GM21619 (cell line): ENCODE measurements at regions not wholly inside any gene's neighbourhood (a gene's known extent, or its start where the extent isn't known, plus 50 kb on each side); places are given as distances from the start of the nearest gene placed in this dataset.
"Not testable (repeated sequence)": the region's sequence is repeated elsewhere in the genome, so short reads cannot be mapped to it uniquely, and the experiment has no call there.

Source experiments
- ATAC-seq: cut with Tn5 transposase; IDR thresholded peaks from one replicate; pipeline ENCODE4 v1.9.1; 2021; ENCODE audit not compliant: unreplicated experiment

DNA sequence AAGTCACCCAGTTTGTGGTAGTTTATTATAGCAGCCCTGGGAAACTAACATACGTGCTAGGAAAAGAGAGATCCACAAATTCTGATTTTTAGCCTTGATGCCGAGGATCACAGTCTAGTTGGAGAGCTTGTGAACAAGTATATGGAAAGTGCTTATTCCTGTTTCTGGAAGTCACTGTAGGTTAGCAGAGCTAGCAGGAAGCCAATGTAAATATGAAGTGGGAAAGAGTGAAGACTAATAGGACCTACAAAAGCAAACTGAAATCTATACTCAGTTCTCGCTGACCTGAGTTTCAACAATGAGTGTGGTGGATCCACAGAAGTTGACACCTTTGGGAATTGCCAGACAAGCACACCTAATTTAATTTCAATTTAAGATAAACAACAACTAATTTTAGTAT lies 254.9 kb downstream of the PLK2 start:
- ATAC-seq, result no peak

DNA sequence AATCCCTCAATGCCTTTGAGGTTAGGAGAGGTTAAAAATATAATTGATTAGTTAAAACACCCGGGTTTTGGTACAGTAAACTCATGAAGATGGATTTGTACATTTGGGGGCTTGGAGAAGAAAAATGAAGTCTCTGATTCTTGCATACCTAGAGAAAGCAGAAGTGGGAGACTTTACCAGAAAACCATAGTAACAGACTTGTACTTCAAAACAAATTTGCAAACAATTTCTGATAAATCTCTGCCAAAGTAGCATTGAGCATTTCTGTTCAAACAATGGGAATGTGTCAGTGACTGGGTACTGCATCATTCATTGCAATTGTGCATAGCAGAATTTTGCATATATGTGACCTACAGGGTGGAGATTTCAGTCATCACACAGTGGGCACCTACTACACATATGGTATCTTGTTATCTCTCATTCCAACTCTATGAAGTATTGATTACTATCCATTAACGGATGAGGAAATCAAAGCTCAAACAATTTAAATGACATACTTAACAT lies 256.9 kb downstream of the PLK2 start:
- no peak for ATAC-seq

DNA sequence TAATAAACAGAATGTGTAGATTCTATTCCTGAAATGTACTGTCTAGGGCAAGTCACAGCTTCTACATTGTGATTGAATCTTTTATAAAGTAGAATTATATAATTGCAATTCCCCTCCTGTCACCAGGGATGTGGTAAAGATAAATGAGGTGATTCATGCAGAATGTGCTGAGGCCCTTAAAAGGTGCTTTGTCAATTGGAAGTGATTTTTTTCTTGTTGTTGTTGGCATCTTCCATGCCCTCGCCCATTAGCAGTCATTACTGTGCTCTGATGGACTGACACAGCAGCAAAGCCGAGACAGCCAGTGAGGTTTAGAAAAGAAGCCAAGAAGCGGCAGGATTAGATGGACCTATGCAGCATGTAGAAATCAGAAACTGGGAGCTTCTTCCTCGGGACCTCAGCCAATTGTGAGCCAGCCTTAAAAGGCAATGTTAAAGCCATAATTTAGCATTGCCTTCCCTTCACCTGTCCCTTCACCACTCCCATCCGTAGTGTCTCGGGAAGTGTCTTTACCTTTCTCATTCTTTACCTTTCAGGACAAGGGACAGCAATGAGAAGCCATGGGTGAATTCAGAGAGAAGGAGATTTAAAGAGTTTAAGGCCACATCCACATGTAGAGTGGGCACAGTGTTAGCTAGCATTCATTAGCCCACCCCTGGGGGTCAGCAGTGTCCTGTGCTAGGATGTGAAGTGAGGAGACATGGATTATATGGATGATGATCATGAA lies 257.8 kb downstream of the PLK2 start:
- no peak for ATAC-seq

DNA sequence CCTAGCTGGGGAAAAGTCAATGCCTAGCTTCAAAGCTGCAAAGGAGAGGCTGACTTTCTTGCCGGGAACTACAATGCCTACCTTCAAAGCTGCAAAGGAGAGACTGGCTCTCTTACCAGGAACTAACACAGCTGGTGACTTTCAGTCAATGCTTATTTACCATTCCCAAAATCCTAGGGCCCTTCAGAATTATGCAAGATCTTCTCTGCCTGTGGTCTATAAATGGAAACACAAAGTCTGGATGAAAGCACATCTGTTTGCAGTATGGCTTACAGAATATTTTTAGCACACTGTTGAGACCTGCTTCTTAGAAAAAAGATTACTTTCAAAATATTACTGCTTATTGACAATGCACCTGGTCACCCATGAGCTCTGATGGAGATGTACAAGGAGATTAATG lies 259.4 kb downstream of the PLK2 start:
- no peak for ATAC-seq

DNA sequence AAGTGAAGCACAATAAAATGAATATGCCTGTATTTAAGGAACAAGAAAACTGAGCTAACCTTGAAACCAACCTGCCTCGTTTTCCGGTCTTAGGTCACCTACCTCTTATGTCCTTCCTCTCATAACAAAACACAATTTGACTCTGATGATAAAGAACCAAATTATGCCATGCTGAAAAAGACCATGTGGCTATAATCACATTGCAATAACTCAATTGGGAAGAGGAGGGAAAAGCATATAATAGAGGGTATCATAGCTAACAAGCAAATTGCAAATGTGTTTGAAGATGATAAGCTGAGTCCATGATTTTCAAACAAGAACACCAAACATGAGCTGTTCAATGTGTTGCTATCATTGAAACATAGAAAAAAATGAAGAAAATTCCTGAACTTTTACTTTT lies 260.8 kb downstream of the PLK2 start:
- ATAC-seq, result no peak

DNA sequence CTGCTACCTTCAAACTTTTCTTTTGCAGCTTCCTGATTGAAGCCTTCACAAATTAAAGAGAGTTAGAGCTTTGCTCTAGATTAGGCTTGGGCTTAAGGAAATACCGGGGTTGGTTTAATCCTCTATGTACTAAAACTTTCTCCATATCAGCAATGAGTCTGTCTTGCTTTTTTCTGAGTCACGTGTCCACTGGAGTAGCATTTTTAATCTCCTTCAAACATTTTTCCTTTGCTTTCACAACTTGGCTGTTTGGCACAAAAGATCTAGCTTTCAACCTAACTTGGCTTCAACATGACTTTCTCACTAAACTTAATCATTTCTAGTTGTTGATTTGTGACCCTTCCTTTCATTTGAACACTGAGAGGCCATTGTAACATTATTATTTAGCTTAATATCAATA lies 261.6 kb downstream of the PLK2 start:
- no peak for ATAC-seq

DNA sequence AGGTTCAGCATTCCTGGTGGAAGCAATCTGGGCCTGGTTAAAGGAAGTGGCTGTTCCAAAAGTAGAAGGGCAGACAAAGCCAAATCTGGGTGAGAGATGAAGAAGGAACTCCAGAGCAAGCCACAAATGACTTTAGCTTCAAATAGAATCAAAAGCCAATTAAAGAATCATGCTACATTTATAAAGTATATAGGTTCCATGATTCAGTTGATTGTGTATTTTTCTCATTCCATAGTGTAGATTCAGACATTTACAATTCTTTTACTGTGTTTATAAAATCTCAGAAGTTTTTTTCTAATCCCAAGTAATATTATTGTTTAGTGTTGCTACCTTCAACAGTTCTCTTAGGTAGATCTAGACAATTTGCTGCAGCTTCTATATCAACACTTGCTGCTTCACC lies 262.0 kb downstream of the PLK2 start:
- ATAC-seq, result no peak

DNA sequence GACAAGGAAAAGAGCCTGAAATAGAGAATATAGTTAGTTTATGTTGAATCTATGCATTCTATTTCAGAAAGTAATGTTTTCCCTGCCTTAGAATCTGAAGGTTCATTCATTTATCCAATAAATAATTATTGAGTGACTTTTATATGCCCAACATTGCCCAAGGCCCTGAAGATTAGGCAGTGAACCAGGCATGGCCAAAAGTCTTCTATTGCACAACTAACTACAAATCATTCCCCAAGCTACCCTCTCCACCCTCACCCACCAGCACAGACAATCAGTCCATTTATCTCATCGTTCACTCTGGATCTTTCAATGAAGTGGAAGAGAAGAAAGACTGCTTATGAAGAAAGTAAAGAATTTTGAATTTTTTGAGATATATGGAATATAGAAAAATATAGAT lies 268.4 kb downstream of the PLK2 start:
- no peak for ATAC-seq

DNA sequence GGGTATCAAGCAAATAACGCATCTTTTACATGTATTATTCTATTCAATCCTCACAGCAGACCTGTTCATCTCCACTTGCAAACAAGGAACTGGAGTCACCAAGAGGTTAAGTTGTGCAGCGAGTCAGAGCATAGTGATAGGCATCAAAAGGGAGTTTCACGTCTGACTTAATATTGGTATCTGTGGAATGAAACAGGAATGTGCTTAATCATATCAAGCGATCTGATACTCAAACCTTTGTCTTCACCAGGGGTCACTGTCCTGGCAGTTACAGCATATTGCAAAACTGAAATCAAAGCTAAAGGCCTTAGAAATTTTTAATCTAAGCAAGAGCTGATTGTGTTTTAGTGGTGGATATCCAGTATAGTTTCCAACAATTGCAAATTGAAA lies 271.6 kb downstream of the PLK2 start:
- no peak for ATAC-seq

DNA sequence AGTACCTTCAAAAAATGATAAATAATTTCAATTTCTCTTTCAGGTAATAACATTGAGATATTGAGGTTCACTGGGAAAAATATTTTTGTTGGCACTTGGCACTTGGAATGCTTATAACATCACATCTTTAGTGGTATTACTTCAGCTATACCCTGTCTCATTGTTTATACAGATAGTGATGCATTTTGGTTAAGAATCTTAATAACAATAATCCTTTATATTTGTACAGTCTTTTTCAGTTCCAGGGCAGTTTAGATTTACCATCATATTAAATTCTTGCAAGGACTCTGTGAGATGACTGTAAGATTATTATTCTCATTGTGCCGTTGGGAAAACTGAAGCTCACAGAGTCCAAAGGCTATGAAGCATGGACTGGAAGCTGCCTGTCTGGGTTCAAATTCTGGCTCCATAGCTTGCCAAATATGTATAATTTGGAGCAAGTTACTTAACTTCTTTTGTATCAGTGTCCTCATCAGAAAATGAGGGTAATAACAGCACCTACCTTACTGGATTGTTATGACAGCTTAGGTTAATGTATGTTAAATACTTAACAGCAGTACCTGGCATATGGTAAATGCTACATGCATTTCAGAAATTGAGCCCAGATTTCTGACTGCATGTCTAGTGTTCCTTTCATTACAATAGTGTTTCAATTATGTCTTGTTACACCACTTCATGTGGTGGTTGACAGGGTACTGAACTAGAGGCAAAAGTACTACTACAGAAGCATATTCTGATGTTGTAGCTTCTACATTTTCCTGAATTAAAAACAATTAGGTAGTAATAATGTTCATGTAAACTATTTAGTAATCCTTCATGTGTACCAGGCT lies 272.2 kb downstream of the PLK2 start:
- ATAC-seq, result no peak

DNA sequence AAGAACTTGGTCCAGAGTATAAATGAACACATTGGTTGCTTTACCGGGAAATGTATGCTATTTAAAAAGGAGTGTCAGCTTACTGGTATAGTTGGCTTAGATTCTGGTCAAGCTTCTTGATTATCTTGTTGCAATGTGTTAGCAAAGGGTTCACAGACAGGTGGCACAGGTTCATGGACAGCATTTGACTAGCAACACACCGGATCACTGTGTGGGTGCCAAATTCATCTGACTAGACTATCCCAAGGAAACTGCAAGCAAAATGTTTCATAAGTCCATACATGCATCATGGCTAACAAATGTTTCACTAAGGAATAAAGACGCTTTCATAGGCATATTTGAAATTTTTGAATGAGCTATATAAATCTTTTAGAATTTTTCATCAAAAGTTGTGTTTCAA lies 274.1 kb downstream of the PLK2 start:
- ATAC-seq, result no peak

DNA sequence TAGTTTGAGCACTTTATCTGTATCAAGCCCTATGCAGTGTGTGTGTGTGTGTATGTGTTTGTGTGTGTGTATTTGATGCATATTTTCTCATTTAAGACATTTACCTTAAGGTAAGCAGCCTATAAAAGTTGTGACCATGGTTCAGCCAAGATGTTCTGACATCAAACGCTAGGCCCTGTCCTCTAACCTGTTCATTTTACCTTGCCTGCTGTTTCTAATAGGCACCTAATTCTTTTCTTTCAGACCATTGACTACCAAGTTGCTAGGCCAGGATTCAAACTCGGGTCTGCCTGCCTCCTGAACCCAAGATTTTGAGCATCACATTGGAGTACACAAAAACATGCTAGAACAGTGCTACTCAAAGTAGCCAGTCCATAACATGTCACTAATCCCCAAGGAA lies 274.5 kb downstream of the PLK2 start:
- no peak for ATAC-seq

DNA sequence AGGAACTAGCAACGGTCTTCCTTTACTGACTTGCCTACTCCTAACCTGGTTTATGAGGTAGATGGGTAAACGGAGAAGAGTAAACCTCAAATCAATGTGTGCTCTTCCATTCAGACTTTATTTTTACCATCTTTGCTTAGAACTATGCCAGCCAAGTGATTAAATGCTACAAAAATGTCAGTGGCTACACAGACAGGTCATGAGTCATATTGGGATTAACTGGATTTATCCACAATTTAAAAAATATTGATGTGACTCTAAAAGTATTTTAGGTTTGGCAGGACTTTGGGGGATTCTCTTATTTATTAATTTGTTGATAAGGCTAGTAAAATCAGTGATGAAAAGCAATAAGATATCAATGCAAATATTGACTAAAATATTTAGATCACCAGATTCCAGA lies 275.0 kb downstream of the PLK2 start:
- ATAC-seq, result no peak

DNA sequence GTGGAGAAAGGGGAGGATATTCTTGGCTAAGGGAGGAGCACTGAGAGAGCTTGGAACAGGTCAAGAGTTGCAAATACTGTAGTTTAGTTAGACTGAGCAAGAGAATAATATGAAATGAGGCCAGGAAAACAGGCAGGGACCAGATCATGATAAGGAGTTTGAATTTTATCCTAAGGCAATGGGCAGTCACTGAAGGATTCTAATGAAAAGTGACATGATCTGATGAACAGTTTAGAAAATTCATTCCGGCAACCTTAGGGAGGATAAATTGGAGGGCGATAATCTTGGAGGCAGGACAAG lies 276.1 kb downstream of the PLK2 start:
- ATAC-seq, result no peak

DNA sequence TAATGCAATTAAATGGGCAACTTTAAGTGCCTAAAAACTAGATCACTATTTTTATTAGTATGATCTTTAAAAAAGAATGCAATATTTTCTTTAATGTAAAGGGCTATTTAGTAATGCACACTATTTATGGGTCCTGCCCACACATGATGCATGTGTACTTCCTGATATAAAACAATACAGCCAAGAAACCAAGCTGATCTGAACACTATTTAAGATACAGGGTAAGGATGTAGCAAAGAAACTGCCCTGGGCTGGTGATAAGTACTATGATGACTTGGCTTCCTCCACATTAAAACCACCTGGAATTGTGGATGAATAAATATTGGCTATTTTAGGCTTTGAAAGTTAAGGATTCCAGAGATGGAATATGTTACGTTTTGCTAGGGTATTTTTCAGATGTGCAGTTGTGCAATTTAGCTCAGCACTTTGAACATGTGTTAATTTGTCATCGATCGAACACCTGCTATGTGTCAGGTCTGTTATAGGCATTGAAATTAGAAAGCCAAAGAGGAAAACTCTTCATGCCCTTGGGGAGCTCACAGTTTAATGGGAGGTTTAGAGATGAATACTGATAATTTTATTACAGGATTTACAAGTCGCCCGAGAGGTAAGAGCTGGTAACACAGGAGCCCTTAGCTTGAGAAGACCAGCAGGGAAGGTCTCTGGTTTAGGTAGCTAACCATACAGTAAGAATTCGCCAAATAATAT lies 276.7 kb downstream of the PLK2 start:
- ATAC-seq, result no peak

DNA sequence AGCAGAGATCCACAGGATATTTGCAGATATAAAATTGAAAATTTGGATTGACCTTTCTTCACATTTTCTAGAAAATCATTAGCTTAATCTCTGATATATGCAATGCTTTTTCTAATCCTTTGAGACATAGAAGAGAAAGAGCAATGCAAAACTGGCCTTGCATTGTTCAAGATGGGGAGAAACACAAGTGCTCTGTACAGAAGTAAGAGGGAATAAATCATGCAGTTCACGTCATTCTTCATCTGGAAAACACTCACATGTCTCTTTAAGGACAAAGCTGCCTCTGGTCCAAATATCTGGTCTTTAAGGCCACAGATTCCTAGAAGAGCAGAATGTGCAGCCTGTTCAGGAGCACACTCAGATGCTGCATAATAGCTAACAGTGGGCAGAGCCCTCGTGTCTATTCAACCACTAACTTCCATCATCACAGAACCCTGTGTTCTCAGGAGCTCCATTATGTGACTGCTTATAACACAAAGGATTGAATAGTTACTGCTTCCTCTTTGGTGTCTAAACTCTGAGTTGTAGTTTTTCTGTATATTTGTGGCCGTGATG lies 277.5 kb downstream of the PLK2 start:
- ATAC-seq, result no peak

DNA sequence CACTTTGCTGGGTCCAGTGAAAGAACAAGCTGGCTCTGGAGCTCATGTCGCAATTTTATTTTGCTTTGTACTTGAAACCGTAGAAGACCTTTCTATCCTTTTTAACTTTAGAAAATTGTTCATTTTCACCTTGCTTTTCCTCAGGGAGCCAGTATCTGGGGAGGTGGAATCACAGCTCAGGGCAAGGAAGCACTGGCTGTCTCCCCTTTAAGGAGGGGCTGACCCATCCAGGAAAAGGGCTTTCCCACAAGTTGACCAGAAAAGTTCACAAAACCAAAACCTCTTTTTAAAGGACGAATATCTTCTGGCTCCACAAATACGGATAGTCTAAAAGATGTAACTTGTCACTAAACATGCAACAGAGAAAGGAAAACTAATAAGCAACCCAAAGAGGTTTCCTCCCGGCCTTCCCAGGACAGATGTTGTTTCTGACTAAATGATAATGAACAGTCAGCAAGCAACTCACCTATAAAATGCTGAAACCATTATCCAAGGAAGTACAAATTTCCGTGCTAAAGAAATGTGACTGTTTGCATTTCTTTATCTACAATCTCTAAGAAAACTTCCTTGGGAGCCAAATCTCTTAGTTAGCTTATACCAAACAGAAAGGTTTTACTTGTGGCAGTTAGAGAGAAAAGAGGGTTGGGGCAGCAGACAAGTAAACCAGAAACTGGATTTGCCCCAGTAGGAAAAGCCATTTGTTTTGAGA lies 278.2 kb downstream of the PLK2 start:
- no peak for ATAC-seq

DNA sequence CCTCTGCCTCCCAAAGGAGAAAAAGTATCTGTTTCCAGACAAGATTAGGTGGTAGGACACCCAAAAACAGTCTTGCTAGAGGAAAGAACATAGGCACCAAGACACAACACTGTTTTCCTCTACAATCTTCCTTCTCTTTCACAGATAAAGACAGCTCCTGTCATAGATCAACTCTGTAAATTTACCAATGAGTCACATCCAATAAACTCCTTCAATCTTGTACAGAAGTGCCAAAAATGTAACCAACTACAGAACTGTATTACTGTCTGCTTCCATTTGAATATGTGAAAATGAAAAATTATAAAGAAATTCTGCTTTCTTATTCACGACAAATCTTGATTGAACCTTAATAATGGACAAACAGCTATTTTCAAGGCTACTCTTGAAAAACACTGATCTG lies 286.9 kb downstream of the PLK2 start:
- no peak for ATAC-seq

DNA sequence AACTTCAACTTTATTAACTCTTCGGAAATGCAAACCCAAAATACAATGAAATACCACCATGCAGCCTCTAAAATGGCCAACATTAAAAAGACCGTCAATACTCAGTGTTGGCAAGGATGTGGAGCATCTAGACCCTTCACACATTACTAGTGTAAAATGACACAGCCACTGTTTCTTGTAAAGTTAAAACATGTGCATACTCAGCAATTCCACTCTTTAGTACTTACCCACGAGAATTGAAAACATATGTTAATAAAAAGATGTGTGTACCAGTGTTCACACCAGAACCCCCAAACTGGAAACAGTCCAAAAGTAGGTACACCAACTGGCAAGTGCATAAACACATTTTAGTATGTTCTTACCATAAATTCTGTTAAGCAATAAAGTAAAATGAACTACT lies 294.7 kb downstream of the PLK2 start:
- no peak for ATAC-seq

DNA sequence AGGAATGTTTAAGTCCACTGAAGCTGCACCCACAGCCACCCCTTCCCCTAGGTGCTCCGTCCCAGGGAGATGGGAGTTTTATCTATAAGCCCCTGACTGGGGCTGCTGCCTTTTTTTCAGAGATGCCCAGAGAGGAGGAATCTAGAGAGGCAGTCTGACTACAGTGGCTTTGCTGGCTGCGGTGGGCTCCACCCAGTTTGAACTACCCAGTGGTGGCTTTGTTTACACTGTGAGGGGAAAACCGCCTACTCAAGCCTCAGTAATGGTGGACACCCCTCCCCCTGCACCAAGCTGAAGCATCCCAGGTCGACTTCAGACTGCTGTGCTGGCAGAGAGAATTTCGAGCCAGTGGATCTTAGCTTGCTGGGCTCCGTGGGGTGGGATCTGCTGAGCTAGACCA lies 298.0 kb downstream of the PLK2 start:
- ATAC-seq, result not testable (repeated sequence)
